OCI-LY7 (cell line): ENCODE measurements at regions not wholly inside any gene's neighbourhood (a gene's known extent, or its start where the extent isn't known, plus 50 kb on each side); places are given as distances from the start of the nearest gene placed in this dataset.

Source experiments
- BruUV-seq: library from RNA; stranded (reverse); fragments of 400-500 nt; replicated peaks from 2 replicates; lab custom pipeline; 2021; lab: Mats Ljungman, UMichigan
- CTCF ChIA-PET: fragments of 300-600 bp; sonication (Branson Sonifier 250); formaldehyde crosslinking; loops from one replicate; lab custom pipeline; 2022; ENCODE audit warnings: antibody characterized with exemption; ENCODE audit not compliant: unreplicated experiment; lab: Charles Lee
- POLR2A ChIA-PET: fragments of 300-600 bp; sonication (Branson Sonifier 250); formaldehyde crosslinking; loops from one replicate; lab custom pipeline; 2022; ENCODE audit warnings: antibody characterized with exemption; lab: Charles Lee
- DNase-seq: peaks from one replicate; pipeline ENCODE4 v3.0.0-alpha.2; 2015; ENCODE audit warnings: low spot score
- H2AFZ ChIP-seq: fragments of 200-600 bp; sonication (generic), shearing (Covaris generic); 2 replicates; pipeline ENCODE4 v1.6.1; 2014; ENCODE audit warnings: mild to moderate bottlenecking, antibody characterized with exemption, low read length, moderate library complexity
- H3K27ac ChIP-seq: fragments of 200-600 bp; sonication (generic); 2 replicates; pipeline ENCODE4 v1.5.1; 2014; ENCODE audit warnings: mixed run types, low read depth, mild to moderate bottlenecking, moderate library complexity, low read length, inconsistent platforms; ENCODE audit not compliant: poor library complexity, severe bottlenecking
- H3K36me3 ChIP-seq: fragments of 200-600 bp; sonication (generic); 2 replicates; pipeline ENCODE4 v1.6.1; 2014; ENCODE audit warnings: mild to moderate bottlenecking, antibody characterized with exemption, low read length, moderate library complexity, mixed read lengths; ENCODE audit not compliant: insufficient read depth
- H3K4me1 ChIP-seq: fragments of 200-600 bp; sonication (generic); 2 replicates; pipeline ENCODE4 v1.5.1; 2014; ENCODE audit warnings: mild to moderate bottlenecking, low read length; ENCODE audit not compliant: insufficient read depth, poor library complexity, severe bottlenecking
- H3K4me2 ChIP-seq: fragments of 200-600 bp; sonication (generic); 2 replicates; pipeline ENCODE4 v1.6.1; 2014; ENCODE audit warnings: mild to moderate bottlenecking, low read length
- H3K4me3 ChIP-seq: fragments of 200-600 bp; sonication (generic); 2 replicates; pipeline ENCODE4 v1.5.1; 2014; ENCODE audit warnings: mild to moderate bottlenecking, low read depth, low read length; ENCODE audit not compliant: poor library complexity, severe bottlenecking
- H3K79me2 ChIP-seq: fragments of 200-600 bp; sonication (generic); 2 replicates; pipeline ENCODE4 v1.6.1; 2016; ENCODE audit warnings: low read depth, mild to moderate bottlenecking, low read length, moderate library complexity, mixed read lengths; ENCODE audit not compliant: insufficient read depth
- H3K9me2 ChIP-seq: fragments of 200-600 bp; sonication (generic); 2 replicates; pipeline ENCODE4 v1.6.1; 2016; ENCODE audit warnings: mild to moderate bottlenecking, low read length, mixed read lengths; ENCODE audit not compliant: insufficient read depth
- H3K9me3 ChIP-seq: fragments of 200-600 bp; sonication (generic); 2 replicates; pipeline ENCODE4 v1.6.1; 2014; ENCODE audit warnings: mild to moderate bottlenecking, mixed run types, low read length, mixed read lengths
- H4K20me1 ChIP-seq: fragments of 200-600 bp; sonication (generic); 2 replicates; pipeline ENCODE4 v1.6.1; 2014; ENCODE audit warnings: mild to moderate bottlenecking, antibody characterized with exemption, low read length, moderate library complexity, mixed read lengths; ENCODE audit not compliant: insufficient read depth
- CTCF ChIP-seq: fragments of 200-600 bp; sonication (generic); conservative IDR thresholded peaks from 2 replicates; pipeline ENCODE4 v1.5.1; 2014; ENCODE audit warnings: mild to moderate bottlenecking, antibody characterized with exemption, low read length, moderate library complexity, mixed read lengths
- EZH2phosphoT487 ChIP-seq: fragments of 200-600 bp; sonication (generic); IDR thresholded peaks from 2 replicates; pipeline ENCODE4 v1.6.1; 2018; ENCODE audit warnings: low read depth, borderline replicate concordance, mild to moderate bottlenecking, mixed run types, antibody characterized with exemption, low read length, moderate library complexity, mixed read lengths
- intact Hi-C: fragments of 100-400 bp; cut with micrococcal nuclease; formaldehyde crosslinking; loops from one replicate; pipeline ENCODE4 v1.10.0; 2022; ENCODE audit not compliant: unreplicated experiment

GRCh38 chr16:72471317-72471924, 299.5 kb upstream of the PMFBP1 start:
- CTCF ChIA-PET: no interaction called here
- Histone ChIP-seq H3K79me2 (no peaks in the 10 kb centered on the region), H3K4me1 (no peaks in the 10 kb centered on the region), H3K36me3 (no peaks in the 10 kb centered on the region), H2AFZ (no peak overlapping the region), H4K20me1 (no peaks in the 10 kb centered on the region), H3K4me3 (no peak overlapping the region), H3K9me3 (no peaks in the 10 kb centered on the region), H3K9me2 (no peaks in the 10 kb centered on the region), H3K27ac (no peak overlapping the region), H3K4me2 (no peak overlapping the region)
- no peak for DNase-seq
- intact Hi-C loops: no loop called here
- TF ChIP-seq EZH2phosphoT487: no peak
- TF ChIP-seq CTCF: no peak
- BruUV-seq: no TSS peak
- POLR2A ChIA-PET: interaction anchor here (0.9 kb wide), 1 partner anchor 94 kb away, joined by 3 read pairs; no protein-coding TSS in a partner anchor

DNA sequence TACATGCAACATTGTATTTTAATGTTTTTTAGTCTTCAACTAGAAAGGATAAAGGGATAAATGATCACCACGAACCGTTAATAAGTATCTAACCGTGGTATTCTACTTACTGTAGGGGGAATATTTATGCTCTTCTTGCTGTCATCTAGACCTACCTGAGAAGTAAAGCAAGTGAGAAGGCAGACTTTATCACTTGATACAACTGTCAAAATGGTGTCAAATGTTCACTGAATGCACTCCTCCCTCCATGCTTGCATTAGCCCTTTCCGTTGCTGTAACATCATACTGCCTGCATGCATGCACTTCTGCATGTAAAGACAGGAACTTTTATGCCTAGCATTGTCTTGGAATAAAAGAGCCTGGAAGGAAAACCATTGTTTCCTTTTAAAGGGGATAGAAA, 298.6 kb upstream of the PMFBP1 start:
- H3K9me2 ChIP-seq: no peaks in the 10 kb centered on the region
- ChIA-PET CTCF (no interaction called here), POLR2A (interaction anchor here (0.6 kb wide), 1 partner anchor 14 kb away, joined by 3 read pairs; no protein-coding TSS in a partner anchor)
- H3K4me2 ChIP-seq: no peak overlapping the region
- no peaks in the 10 kb centered on the region for H3K4me1 ChIP-seq
- H3K4me3 ChIP-seq: no peak overlapping the region
- H3K36me3 ChIP-seq: no peaks in the 10 kb centered on the region
- H3K9me3 ChIP-seq: no peaks in the 10 kb centered on the region
- H3K79me2 ChIP-seq: no peaks in the 10 kb centered on the region
- DNase-seq: no peak
- intact Hi-C loops: no loop called here
- no TSS peak for BruUV-seq
- no peaks in the 10 kb centered on the region for H4K20me1 ChIP-seq
- no peak for TF ChIP-seq CTCF
- TF ChIP-seq EZH2phosphoT487: no peak
- no peak overlapping the region for H2AFZ ChIP-seq
- H3K27ac ChIP-seq: no peak overlapping the region

GRCh38 chr16:72469932-72470331, 298.0 kb upstream of the PMFBP1 start:
- H3K4me2 ChIP-seq: no peak overlapping the region
- no peaks in the 10 kb centered on the region for H3K79me2 ChIP-seq
- no peaks in the 10 kb centered on the region for H3K9me2 ChIP-seq
- TF ChIP-seq CTCF (no peak), EZH2phosphoT487 (no peak)
- no peaks in the 10 kb centered on the region for H3K36me3 ChIP-seq
- H3K4me3 ChIP-seq: no peak overlapping the region
- POLR2A ChIA-PET: interaction anchor here (0.6 kb wide), 1 partner anchor 13 kb away, joined by 3 read pairs; no protein-coding TSS in a partner anchor
- no peaks in the 10 kb centered on the region for H3K4me1 ChIP-seq
- no peaks in the 10 kb centered on the region for H4K20me1 ChIP-seq
- H3K27ac ChIP-seq: no peak overlapping the region
- no peak overlapping the region for H2AFZ ChIP-seq
- DNase-seq: no peak
- CTCF ChIA-PET: no interaction called here
- H3K9me3 ChIP-seq: no peaks in the 10 kb centered on the region
- intact Hi-C loops: loop anchor here (5.0 kb wide), 1 partner anchor 68 kb away; no protein-coding TSS in a partner anchor
- no TSS peak for BruUV-seq
